ENCODE measurements at regions not wholly inside any gene's neighbourhood (a gene's known extent, or its start where the extent isn't known, plus 50 kb on each side); places are given as distances from the start of the nearest gene placed in this dataset.
A peak's percentile ranks its signal among the peaks of the same experiment; 100 is the strongest.

DNA sequence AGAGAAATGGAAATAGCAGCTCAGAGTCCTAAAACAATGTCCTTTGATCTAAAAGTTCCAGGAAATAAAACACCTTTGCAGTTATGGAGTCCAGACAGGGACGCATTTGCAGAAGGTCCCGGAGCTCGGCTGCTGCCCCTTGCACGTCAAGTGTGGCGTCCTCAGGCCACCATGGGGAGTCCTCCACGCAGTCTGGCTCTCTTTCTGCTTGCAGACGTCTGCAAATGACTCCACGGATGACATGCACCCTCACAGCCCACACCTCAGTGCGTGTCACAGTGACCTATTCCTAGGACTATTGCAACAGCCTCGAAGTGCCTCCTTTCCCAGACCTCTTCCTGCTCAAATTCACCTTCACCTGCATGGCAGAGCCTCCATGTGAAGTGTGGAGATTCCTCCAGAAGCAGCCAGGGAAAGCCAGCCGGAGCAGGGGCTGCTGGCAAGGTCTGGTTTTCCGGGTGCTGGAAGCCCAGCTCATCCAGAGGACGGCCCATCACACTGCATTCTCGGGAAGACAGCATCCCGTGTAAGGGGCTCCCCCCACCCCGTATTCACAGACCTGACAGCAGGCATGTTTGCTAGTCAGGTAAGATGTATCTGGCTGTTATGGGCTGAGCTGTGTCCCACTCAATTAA lies 137.7 kb downstream of the ASB1 start:
- CTCF ChIA-PET, result no interaction called here
- WGBS (ENCODE audit: missing lambda C conversion rate), result 77% methylated on average over 16 of the region's 16 CpGs

DNA sequence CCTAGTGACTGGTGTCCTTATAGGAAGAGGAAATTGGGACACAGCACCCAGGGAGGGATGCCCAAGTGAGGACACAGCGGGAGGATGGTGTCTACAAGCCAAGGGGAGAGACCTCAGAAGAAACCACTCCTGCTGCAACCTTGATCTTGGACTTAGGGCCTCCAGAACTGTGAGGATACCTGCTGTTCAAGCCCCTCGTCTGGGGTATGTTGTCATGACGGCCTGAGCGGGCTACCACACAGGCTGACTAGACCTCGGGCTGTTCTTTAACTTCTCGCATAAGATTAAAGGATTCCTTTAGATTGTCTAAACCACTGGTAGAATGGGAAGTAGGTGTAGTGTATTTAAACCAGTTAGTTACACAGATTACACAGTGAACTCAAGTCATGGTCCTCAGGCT lies 138.3 kb downstream of the ASB1 start:
- no peak overlapping the region for H3K4me2 ChIP-seq
- H3K4me1 ChIP-seq, result peaks cover 31% of the 10 kb centered on the region
- DNase-seq (ENCODE audit: low read depth in 1 of 2, low spot score in 1 of 2), result no peak
- H3K9me3 ChIP-seq, result 0 out of 3 replicates have a peak, but pooled peaks cover 3% of the 10 kb centered on the region
- no peak for TF ChIP-seq FOXS1 (CRISPR knock-in tag; IDR thresholded peaks at IDR 0.05)
- TF ChIP-seq EP300 (IDR thresholded peaks at IDR 0.05), result no peak
- TF ChIP-seq NFE2L2 (conservative IDR thresholded peaks at IDR 0.05; ENCODE audit: low read length), result no peak
- TF ChIP-seq, protein P1, sequence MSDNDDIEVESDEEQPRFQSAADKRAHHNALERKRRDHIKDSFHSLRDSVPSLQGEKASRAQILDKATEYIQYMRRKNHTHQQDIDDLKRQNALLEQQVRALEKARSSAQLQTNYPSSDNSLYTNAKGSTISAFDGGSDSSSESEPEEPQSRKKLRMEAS (IDR thresholded peaks at IDR 0.05), result no peak
- TF ChIP-seq, protein P2, sequence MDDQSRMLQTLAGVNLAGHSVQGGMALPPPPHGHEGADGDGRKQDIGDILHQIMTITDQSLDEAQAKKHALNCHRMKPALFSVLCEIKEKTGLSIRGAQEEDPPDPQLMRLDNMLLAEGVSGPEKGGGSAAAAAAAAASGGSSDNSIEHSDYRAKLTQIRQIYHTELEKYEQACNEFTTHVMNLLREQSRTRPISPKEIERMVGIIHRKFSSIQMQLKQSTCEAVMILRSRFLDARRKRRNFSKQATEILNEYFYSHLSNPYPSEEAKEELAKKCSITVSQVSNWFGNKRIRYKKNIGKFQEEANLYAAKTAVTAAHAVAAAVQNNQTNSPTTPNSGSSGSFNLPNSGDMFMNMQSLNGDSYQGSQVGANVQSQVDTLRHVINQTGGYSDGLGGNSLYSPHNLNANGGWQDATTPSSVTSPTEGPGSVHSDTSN (IDR thresholded peaks at IDR 0.05), result no peak
- TF ChIP-seq, protein P3, sequence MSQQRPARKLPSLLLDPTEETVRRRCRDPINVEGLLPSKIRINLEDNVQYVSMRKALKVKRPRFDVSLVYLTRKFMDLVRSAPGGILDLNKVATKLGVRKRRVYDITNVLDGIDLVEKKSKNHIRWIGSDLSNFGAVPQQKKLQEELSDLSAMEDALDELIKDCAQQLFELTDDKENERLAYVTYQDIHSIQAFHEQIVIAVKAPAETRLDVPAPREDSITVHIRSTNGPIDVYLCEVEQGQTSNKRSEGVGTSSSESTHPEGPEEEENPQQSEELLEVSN (IDR thresholded peaks at IDR 0.05; ENCODE audit: borderline replicate concordance, low read depth), result no peak
- TF ChIP-seq POLR2AphosphoS2 (conservative IDR thresholded peaks at IDR 0.05; ENCODE audit: low read length), result no peak
- no peak for TF ChIP-seq TP53 (CRISPR knock-in tag; IDR thresholded peaks at IDR 0.05)
- TF ChIP-seq HMGXB4 (CRISPR knock-in tag; IDR thresholded peaks at IDR 0.05; ENCODE audit: borderline replicate concordance), result no peak
- TF ChIP-seq REST (IDR thresholded peaks at IDR 0.05), result no peak
- H3K4me3 ChIP-seq, result no peak overlapping the region
- WGBS (ENCODE audit: missing lambda C conversion rate), result 69% methylated on average over 6 of the region's 6 CpGs
- no peak for FAIRE-seq
- POLR2A ChIA-PET, result no interaction called here
- ATAC-seq, result no peak
- peak overlapping the region in 1 of 2 experiments; percentile 11; a peak in 1 of 6 replicates for H3K27ac ChIP-seq
- CTCF ChIA-PET, result no interaction called here

More for the DNA sequence above, 137.7 kb downstream of the ASB1 start:
- no peak for TF ChIP-seq HDAC2 (IDR thresholded peaks at IDR 0.05)
- TF ChIP-seq PHF8 (IDR thresholded peaks at IDR 0.05; ENCODE audit: borderline replicate concordance, low read depth), result no peak
- TF ChIP-seq ZFP36 (IDR thresholded peaks at IDR 0.05; ENCODE audit: borderline replicate concordance, partially characterized antibody), result no peak
- TF ChIP-seq, protein P4, sequence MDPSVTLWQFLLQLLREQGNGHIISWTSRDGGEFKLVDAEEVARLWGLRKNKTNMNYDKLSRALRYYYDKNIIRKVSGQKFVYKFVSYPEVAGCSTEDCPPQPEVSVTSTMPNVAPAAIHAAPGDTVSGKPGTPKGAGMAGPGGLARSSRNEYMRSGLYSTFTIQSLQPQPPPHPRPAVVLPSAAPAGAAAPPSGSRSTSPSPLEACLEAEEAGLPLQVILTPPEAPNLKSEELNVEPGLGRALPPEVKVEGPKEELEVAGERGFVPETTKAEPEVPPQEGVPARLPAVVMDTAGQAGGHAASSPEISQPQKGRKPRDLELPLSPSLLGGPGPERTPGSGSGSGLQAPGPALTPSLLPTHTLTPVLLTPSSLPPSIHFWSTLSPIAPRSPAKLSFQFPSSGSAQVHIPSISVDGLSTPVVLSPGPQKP (IDR thresholded peaks at IDR 0.05; ENCODE audit: low read depth, low read length), result no peak
- no peak overlapping the region for H3K4me2 ChIP-seq
- POLR2A ChIA-PET, result no interaction called here
- FAIRE-seq, result no peak
- 0 out of 3 replicates have a peak, but pooled peaks cover 3% of the 10 kb centered on the region for H3K9me3 ChIP-seq
- peaks cover 32% of the 10 kb centered on the region for H3K4me1 ChIP-seq
- no peak for DNase-seq (ENCODE audit: low read depth in 1 of 2, low spot score in 1 of 2)
- H3K27ac ChIP-seq, result no peak overlapping the region
- ATAC-seq, result no peak
- H3K4me3 ChIP-seq, result no peak overlapping the region

Measured in A549 (cell line).